GM21528 (cell line): ENCODE measurements at regions not wholly inside any gene's neighbourhood (a gene's known extent, or its start where the extent isn't known, plus 50 kb on each side); places are given as distances from the start of the nearest gene placed in this dataset.
"Not testable (repeated sequence)": the region's sequence is repeated elsewhere in the genome, so short reads cannot be mapped to it uniquely, and the experiment has no call there.

Experiments
- ATAC-seq: cut with Tn5 transposase; IDR thresholded peaks from one replicate; pipeline ENCODE4 v1.9.1; 2021; ENCODE audit warnings: mild to moderate bottlenecking, moderate library complexity; ENCODE audit not compliant: unreplicated experiment, low FRiP score

GRCh38 chr13:85148009-85148408, 651.2 kb downstream of the SLITRK6 start:
- no peak for ATAC-seq

GRCh38 chr13:85142351-85142927, 656.8 kb downstream of the SLITRK6 start:
- ATAC-seq: no peak

- no peak for ATAC-seq
Measured at GRCh38 chr13:85141401-85141800, 657.8 kb downstream of the SLITRK6 start.

- ATAC-seq: no peak
Measured at GRCh38 chr13:85140192-85140591, 659.0 kb downstream of the SLITRK6 start.

- ATAC-seq: no peak
Measured at GRCh38 chr13:85137516-85137915, 661.7 kb downstream of the SLITRK6 start.

GRCh38 chr13:85132986-85133385, 666.2 kb downstream of the SLITRK6 start:
- no peak for ATAC-seq

GRCh38 chr13:85123501-85123900, 675.7 kb downstream of the SLITRK6 start:
- ATAC-seq: not testable (repeated sequence)

- no peak for ATAC-seq
Measured at GRCh38 chr13:85108356-85108755, 690.9 kb downstream of the SLITRK6 start.

GRCh38 chr13:85099245-85099644, 700.0 kb downstream of the SLITRK6 start:
- ATAC-seq: no peak

GRCh38 chr13:85095418-85096272, 703.6 kb downstream of the SLITRK6 start:
- ATAC-seq: no peak

GRCh38 chr13:85093808-85094207, 705.4 kb downstream of the SLITRK6 start:
- ATAC-seq: no peak

GRCh38 chr13:85091631-85092234, 707.5 kb downstream of the SLITRK6 start:
- no peak for ATAC-seq

- ATAC-seq: no peak
Measured at GRCh38 chr13:85089186-85089585, 710.0 kb downstream of the SLITRK6 start.

GRCh38 chr13:85080691-85081090, 718.5 kb downstream of the SLITRK6 start:
- no peak for ATAC-seq

- no peak for ATAC-seq
Measured at GRCh38 chr13:85076343-85076742, 722.9 kb downstream of the SLITRK6 start.

- no peak for ATAC-seq
Measured at GRCh38 chr13:85074543-85075313, 724.5 kb downstream of the SLITRK6 start.

GRCh38 chr13:85068231-85068630, 731.0 kb downstream of the SLITRK6 start:
- ATAC-seq: no peak

- no peak for ATAC-seq
Measured at GRCh38 chr13:85040215-85040614, 759.0 kb downstream of the SLITRK6 start.

GRCh38 chr13:85031771-85032170, 767.4 kb downstream of the SLITRK6 start:
- ATAC-seq: no peak

- ATAC-seq: no peak
Measured at GRCh38 chr13:85028035-85028434, 771.2 kb downstream of the SLITRK6 start.

GRCh38 chr13:85019121-85019520, 780.1 kb downstream of the SLITRK6 start:
- no peak for ATAC-seq
